ENCODE measurements at regions not wholly inside any gene's neighbourhood (a gene's known extent, or its start where the extent isn't known, plus 50 kb on each side); places are given as distances from the start of the nearest gene placed in this dataset.

GRCh38 chr6:110547266-110547964 lies 71.0 kb upstream of the SLC22A16 start:
- WGBS, 2 donors: 59 to 61% methylated on average over 1 of the region's 1 CpG
- TF ChIP-seq, protein P1, sequence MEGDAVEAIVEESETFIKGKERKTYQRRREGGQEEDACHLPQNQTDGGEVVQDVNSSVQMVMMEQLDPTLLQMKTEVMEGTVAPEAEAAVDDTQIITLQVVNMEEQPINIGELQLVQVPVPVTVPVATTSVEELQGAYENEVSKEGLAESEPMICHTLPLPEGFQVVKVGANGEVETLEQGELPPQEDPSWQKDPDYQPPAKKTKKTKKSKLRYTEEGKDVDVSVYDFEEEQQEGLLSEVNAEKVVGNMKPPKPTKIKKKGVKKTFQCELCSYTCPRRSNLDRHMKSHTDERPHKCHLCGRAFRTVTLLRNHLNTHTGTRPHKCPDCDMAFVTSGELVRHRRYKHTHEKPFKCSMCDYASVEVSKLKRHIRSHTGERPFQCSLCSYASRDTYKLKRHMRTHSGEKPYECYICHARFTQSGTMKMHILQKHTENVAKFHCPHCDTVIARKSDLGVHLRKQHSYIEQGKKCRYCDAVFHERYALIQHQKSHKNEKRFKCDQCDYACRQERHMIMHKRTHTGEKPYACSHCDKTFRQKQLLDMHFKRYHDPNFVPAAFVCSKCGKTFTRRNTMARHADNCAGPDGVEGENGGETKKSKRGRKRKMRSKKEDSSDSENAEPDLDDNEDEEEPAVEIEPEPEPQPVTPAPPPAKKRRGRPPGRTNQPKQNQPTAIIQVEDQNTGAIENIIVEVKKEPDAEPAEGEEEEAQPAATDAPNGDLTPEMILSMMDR (IDR thresholded peaks at IDR 0.05): no peak
- TF ChIP-seq POLR2A (IDR thresholded peaks at IDR 0.05): no peak
- intact Hi-C loops (cut with DNase I; ENCODE audit: low total_unique reads): no loop called here

DNA sequence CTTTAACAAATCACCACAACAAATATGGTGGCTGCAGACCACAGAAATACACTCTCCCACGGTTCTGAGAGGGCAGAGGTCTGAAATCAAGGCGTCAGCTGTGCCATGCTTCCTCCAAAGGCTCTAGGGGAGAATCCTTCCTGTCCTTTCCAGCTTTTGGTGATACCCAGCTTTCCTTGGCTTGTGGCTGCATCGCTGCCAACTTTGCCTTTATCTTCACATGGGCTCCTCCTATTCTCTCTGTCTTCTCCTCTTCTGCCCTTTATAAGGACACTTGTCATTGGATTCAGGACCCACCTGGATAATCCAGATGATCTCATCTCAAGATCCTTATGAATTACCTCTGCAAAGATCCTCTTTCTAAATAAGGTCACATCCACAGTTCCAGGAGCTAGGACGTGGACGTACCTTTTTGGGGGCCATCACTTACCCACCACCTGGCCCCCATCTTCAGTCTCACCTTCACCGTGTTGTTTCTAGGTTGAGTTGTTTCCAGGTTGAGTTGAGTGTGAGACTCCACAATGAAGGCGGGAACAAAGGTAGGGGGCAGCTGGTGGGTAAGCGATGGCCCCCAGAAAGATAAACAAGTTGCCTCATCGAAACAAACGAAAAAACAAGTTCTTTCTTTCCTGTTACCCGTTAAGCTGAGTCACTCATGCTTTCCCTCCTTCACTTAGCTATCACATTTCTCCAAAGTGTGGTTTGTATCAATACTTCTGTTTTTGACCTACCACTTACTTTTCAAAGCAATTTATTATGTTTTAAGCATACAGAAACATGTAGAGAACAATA lies 68.9 kb upstream of the SLC22A16 start:
- 85 to 88% methylated on average over 11 of the region's 11 CpGs for WGBS, 2 donors
- no peak overlapping the region for H3K4me3 ChIP-seq (ENCODE audit: low read depth, poor library complexity, severe bottlenecking)
- DNase-seq (ENCODE audit: low spot score in 2 of 2): no peak
- TF ChIP-seq, protein P1 (IDR thresholded peaks at IDR 0.05): no peak
- no peak for TF ChIP-seq POLR2A (IDR thresholded peaks at IDR 0.05)
- intact Hi-C loops (cut with DNase I; ENCODE audit: low total_unique reads): no loop called here

More at GRCh38 chr6:110547266-110547964, 71.0 kb upstream of the SLC22A16 start:
- no peak overlapping the region for H3K4me3 ChIP-seq (ENCODE audit: low read depth, poor library complexity, severe bottlenecking)
- DNase-seq (ENCODE audit: low spot score in 2 of 2): no peak

DNA sequence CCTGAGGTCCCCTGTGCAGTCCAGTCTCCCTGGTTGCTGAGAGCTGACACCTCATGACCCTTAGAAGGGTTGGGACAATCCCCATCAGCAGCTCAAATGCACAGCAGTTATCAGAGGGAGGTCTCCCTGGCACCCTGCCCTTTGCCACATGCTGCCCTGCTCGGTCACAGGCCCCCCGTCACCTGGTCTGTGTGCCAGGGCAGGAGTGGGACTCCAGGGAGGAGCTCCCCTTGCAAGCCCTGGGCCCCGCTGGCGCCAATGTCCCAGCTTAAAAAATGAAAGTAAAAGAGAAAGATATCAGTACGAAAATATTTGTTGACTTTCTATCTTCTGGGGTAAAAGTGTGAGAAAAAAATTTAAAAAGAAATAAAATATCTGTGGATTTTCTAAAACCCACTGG lies 68.1 kb upstream of the SLC22A16 start:
- 80 to 89% methylated on average over 5 of the region's 5 CpGs for WGBS, 2 donors
- intact Hi-C loops (cut with DNase I; ENCODE audit: low total_unique reads): no loop called here

DNA sequence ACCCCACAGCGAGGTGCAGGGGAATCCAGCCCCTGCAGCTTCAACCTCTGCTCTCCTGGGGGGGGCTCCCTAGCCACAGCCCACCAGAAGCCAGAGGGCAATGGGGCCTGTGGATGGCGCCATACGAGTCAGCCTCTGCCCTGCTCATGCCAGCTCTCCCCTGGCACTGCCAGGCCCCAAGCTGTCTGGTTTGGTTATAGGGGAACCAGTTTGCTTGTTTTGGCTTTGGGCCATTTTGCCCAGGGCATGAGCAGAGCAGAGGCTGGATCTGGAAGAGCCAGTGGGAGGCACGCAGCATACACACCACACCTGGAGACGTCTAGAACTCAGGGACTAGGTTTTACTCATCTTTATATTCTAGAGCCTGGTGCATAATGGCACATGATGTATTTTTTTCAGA lies 66.7 kb upstream of the SLC22A16 start:
- TF ChIP-seq, protein P1 (IDR thresholded peaks at IDR 0.05): no peak
- TF ChIP-seq POLR2A (IDR thresholded peaks at IDR 0.05): no peak
- intact Hi-C loops (cut with DNase I; ENCODE audit: low total_unique reads): no loop called here
- WGBS, 2 donors: 49 to 58% methylated on average over 5 of the region's 5 CpGs
- DNase-seq (ENCODE audit: low spot score in 2 of 2): no peak
- no peak overlapping the region for H3K4me3 ChIP-seq (ENCODE audit: low read depth, poor library complexity, severe bottlenecking)

More for the DNA sequence above, 68.1 kb upstream of the SLC22A16 start:
- no peak for DNase-seq (ENCODE audit: low spot score in 2 of 2)
- H3K4me3 ChIP-seq (ENCODE audit: low read depth, poor library complexity, severe bottlenecking): no peak overlapping the region
- no peak for TF ChIP-seq POLR2A (IDR thresholded peaks at IDR 0.05)
- TF ChIP-seq, protein P1 (IDR thresholded peaks at IDR 0.05): no peak

- H3K4me3 ChIP-seq (ENCODE audit: low read depth, poor library complexity, severe bottlenecking): no peak overlapping the region
- 60 to 66% methylated on average over 11 of the region's 11 CpGs for WGBS, 2 donors
- DNase-seq (ENCODE audit: low spot score in 2 of 2): no peak
- intact Hi-C loops (cut with DNase I; ENCODE audit: low total_unique reads): no loop called here
- TF ChIP-seq POLR2A (IDR thresholded peaks at IDR 0.05): no peak
- TF ChIP-seq, protein P1 (IDR thresholded peaks at IDR 0.05): no peak
These were observed 66.1 kb upstream of the SLC22A16 start for GRCh38 chr6:110542311-110543024.

All from lower leg skin (tissue), 4 donors.